ENCODE measurements at regions not wholly inside any gene's neighbourhood (a gene's known extent, or its start where the extent isn't known, plus 50 kb on each side); places are given as distances from the start of the nearest gene placed in this dataset.

DNA sequence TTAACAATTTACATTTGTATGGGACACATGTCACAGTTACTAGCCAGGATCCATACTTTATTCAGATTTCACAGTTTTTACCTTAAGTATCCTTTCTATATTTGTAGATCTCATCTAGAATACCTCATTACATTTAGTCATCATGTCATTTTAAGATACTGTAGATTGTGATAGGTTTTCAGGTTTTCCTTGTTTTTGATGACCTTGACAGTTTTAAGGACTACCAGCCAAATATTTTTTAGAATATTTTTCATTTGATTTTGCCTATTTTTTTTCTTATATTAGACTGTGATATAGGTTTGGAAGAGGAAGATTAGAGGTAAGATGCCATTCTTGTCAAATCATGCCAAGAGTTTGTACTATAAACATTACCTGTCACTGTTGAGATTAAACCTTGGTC lies 460.3 kb downstream of the ANKRD7 start:
- TF ChIP-seq, protein P1, sequence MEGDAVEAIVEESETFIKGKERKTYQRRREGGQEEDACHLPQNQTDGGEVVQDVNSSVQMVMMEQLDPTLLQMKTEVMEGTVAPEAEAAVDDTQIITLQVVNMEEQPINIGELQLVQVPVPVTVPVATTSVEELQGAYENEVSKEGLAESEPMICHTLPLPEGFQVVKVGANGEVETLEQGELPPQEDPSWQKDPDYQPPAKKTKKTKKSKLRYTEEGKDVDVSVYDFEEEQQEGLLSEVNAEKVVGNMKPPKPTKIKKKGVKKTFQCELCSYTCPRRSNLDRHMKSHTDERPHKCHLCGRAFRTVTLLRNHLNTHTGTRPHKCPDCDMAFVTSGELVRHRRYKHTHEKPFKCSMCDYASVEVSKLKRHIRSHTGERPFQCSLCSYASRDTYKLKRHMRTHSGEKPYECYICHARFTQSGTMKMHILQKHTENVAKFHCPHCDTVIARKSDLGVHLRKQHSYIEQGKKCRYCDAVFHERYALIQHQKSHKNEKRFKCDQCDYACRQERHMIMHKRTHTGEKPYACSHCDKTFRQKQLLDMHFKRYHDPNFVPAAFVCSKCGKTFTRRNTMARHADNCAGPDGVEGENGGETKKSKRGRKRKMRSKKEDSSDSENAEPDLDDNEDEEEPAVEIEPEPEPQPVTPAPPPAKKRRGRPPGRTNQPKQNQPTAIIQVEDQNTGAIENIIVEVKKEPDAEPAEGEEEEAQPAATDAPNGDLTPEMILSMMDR (conservative IDR thresholded peaks at IDR 0.05) = no peak
- TF ChIP-seq EZH2 (IDR thresholded peaks at IDR 0.05; ENCODE audit: low read depth) = no peak
